Activated CD8-positive, alpha-beta memory T cell treated with anti-CD3 and anti-CD28 coated beads for 48 hours (primary cell): ENCODE measurements at regions not wholly inside any gene's neighbourhood (a gene's known extent, or its start where the extent isn't known, plus 50 kb on each side); places are given as distances from the start of the nearest gene placed in this dataset.

Source experiments
- DNase-seq, 3 experiments: peaks; one replicate each; pipeline ENCODE4 v3.0.0-alpha.2; 2020; ENCODE audit warnings: low read depth in 2 of 3, low spot score in 2 of 3

DNA sequence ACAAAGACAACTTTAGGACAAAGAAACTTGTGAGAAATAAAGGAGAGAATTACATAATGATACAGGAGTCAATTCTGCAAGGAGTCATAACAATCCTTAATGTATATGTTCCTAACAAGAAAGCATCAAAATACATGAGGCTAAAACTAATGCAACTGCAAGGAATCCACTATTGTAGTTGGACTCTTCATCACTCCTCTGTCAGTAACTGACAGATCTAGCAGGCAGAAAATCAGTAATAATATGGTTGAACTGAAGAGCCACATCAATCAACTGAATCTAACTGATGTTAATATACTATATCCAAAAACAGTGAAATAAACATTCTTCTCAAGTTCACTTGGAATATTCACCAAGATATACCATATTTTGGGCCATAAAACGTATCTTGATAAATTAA is 1806.4 kb upstream of the CELF4 start:
- DNase-seq: no peak

DNA sequence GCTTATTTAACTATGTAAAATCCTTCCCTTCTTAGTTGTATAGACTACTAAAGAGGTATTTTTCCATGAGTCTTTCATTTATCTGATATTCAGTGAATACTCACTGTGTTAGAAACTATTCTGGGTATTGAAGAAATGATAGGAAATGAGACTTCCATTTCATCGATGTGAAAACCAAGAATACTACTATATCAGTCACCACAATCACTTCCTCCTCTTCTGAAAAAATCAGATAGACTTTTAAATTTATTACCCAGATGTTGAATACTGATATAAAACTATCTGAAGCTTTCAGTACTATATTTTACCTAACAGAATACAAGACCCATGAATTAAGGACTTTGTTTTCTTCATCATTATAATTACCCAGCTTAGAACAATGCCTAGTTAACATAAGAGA is 1801.1 kb upstream of the CELF4 start:
- DNase-seq: no peak

DNA sequence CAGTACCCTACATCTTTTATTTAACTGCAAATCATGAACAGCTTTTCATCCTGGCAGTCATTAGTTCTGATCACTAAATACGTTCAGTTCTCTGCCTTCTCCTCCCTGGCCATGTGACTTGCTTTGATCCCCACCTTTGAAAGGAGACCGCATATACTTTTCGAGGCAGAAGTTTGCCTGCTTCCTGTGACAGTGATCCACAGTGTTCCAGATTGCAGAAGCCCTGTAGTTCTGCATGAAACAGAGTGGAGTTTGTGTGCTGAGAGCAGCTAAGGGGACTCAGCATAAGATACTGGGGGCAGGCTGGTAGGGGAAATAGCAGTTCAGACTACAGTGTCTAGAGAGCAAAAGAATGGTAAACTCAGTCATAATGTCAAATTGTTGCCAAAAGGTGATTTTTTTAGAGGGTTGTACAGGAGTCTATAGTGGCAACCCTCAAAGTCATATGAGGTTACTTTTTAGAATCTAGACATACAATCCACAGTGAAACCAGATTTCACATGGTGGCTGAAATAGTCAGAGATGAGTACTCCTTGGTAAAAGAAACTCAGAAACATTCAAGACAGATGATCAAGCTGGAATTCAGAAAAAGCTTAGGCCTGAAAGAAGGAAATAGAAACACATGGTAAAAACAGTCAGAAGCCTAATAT is 1800.4 kb upstream of the CELF4 start:
- no peak for DNase-seq

DNA sequence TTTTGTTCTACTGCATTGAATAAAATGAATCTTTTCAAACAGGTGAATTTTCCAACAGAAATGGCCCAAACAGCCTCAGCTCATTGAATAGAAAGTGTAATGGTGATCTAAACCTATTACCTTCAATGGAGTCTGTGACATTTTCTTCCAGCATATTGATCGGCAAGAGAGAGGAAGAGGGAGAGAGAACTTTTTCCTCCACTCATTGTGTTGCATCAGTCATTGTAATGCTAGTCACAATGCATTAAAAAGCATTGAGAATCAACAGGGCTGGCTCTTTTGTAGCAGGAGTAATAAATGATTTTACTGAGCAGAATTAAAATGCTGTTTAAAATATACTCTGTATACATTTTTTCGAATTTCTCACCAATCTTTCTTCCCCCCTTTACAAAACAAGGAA is 1794.5 kb upstream of the CELF4 start:
- DNase-seq: no peak

DNA sequence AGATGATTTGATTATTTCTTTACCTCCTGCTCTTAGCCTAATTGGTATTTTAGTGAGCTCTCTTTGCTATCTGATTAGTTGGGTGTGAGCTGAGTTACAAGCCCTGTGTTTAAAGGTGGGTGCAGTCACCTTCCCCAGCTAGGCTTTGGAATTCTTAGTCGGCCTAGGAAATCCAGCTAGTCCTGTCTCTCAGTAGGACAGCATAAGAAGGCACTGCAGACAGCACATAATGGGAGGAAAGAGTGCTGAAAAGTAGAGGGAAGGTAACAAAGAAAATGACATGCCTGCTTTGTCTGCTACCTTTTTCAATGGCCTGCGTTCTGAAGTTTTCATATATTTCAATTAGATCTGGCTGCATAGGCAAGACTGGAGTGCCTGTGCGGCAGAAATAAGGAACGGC is 1794.0 kb upstream of the CELF4 start:
- no peak for DNase-seq

DNA sequence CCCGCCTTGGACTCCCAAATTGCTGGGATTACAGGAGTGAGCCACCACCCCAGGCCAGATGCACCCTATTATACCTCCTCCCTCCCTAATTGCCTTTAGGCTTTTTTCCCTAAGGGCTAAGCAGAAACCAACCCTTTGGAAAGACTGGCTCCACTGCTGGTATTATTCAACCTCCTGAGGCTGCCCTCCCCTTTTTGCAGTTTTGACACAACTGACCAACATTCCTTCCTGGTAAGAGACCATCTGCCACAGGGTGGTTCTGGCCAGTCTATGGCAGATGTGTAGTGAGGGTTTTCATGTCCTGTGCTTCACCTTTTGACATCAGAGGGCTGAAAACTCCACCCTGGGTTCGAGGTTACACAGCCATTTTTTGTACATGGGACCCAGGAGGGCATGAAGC is 1785.3 kb upstream of the CELF4 start:
- no peak for DNase-seq

DNA sequence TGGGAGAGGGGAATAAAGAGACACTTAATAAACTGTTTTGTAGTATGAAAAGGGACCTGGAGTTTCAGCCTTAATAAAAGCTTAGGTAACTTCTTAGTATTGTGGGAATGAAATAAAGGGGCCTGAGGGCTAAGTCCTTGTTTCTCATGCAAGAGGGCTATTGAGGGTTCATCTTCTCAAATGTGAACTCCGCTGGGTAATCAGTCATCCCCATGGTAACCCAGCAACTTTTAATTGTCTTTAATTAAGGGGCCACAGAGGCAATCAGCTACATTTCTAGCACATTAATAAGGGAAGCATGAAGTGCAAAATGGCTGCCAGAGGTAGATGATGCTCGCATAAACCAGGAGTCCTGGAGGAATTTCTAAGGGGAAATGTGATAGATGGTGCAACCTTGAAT is 1784.2 kb upstream of the CELF4 start:
- DNase-seq: no peak

DNA sequence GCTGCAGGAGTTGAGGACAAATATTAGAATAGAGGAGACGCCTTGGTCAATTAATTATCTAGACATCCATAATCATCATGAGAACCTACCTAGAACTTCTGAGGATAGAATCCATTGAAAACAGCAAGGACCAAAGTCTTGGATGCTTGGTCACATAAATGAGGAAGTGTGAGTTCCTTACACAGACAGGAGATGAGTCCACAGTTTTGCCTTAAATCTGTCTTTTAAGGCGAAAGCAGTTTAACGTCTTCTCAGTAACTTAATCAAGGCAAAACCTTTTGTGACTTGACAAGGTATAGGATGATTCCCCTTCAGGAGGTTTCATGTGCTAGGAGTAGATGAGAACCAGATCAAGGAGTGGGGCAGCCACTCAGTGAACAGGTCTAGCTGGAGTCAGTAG is 1783.2 kb upstream of the CELF4 start:
- DNase-seq: no peak

DNA sequence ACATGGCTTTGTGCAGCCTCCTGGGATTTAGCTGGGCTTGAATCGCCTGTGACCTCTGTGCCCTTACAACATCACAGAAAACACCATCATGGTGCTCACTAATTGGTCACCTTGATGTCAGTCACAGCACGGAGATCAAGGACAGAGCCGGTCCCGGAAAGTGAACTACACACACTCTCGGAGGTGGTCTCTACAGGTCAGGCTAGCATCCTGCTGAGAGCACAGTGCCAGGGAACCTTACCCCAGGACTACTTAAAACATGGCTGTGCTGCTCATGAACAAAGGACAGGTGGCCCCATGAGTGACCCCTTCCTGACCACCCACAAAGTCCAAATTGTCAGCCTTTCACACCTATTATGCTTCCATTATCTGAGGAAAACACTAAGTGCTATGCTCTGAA is 1782.1 kb upstream of the CELF4 start:
- DNase-seq: no peak

DNA sequence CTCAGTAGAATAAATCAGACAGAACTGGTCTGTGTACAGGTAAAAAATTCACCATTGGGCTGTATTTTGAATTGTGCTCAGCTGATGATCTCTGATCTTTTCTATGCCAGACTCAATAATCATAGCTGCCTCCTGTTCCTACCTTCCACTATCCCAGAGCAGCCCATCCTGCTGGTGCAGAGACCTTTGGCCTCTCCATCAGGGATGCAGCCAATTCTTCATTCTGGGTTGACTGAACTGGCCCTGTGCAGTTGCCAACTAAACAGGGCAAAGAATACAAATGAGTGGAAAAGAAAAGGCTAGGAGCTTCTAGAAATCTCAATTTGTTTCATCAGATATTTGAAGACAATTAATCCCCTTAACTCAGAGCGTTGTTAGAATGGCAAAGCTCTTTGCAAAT is 1781.3 kb upstream of the CELF4 start:
- DNase-seq: no peak

DNA sequence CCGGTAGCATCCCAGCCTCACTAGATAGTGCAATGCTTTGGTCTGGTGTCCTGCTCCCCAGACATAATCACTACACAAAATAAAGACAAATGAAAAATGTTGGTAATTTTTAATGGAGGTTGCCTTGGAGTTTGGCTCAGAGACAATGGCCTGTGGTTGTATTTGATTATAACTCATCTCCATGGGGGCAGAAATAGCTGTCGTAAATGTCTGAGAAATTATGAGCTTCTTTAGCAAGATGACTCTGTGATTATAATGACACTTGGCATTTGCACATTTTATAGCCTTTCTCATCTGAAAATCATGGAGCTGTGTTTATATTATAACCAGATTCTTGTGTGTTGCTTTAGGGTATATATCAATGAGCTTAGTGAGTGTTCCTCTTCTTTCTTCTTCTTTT is 1779.7 kb upstream of the CELF4 start:
- DNase-seq: no peak

DNA sequence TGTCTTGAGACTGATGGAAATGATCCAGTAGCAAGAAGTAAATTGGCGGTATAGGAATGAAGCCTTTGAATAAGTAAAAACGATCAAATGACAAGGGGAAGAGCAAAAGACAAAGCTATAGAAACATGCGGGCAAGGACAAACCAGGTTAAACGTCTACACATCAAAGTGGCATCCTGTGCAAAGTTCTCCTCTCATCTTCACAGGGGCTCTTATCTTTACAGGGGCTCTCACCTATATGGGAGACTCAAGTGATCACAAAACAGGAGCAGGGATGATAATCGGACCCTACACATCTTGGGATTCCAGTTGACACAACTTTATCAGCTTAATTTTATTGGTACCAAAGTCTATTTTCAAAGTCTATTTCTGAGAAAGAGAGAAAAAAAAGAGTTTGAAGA is 1778.9 kb upstream of the CELF4 start:
- DNase-seq: no peak

DNA sequence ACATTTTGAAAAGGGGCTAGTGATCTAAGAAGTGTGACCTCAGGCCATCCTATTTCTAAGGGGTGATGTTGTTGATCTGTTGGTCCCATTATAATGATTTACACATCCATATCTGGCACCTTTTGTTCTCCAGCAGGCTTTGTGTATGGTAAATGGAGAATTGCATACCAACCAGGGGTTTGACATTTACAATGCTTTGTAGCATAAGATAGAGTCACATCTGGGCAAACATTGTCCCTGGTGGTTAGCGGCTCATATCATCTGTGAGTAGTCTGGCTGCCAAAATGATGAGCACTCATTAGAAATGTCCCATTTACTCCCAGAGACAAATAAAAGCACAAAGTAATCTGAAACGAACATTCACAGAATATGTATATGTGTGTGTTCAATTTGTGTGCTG is 1775.5 kb upstream of the CELF4 start:
- DNase-seq: no peak

DNA sequence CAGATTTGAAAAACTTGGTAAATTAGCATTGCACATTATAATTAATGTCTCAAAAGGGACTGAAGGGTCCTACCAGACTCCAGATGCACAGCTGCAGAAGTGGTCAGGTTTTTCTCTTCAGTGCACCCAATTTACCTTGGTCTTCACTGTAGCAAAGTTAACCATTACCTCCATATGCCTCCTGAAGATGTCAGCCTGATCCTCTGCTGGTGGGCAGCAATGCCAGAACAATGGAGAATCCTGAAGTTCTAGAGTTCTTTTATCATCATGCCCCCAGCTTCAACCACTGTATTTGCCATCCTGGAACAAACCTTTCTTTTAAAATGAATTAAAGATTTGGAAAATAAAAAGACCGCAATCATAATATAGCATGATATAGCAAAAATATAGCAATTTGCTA is 1774.8 kb upstream of the CELF4 start:
- no peak for DNase-seq

DNA sequence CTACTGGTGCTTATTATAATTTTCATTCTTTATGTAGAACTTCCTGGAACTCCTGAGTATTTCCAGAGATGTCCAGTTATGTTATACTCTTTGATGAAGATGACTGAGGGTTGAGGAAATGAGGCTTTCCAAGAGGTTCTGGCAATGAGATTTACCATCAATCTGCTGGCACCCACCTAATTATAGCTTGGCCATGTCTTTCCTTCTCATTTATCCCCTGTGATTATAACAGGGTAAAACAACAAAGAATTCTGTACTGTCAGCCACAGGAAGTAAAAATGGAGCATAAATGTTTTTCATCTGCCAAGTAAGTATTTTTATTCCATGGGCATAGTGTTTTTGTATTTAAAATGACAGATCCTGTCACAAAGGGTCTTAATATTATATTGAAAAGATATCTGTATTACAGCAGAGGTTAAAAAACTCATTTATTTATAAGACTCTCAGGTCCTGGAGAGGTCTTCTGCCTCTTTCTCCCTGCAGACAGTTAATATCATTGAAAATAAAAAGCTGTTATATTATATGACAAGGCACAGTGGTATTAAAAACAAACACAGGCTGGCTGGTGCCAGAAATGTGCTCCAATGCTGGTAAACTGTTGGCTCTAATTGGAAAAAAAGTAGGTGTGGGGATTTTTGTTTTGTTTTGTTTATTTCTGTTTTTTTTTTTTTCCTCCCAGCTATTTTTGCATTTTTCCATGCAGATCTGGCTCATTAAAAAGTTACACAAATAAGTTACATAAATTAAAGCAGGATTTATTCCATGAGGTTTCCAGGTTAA is 1764.1 kb upstream of the CELF4 start:
- DNase-seq: no peak

DNA sequence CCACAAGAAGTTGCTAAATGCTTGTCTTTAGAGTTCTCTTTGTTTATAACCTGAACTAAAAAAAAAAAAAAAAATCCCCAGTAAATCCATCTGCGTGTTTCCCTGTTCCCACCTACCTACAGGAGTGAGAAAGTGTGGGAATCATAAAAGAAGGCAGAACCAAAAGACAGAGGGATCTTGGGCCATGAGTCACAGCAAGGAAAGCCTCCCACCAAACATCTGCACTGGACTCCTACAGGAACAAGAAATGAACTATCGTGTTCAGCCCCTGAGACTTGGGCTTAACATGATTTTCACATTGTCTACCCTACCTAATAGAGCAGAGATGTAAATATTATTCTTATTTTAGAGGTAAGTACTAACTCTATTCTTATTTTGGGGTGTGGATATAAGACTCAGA is 1761.2 kb upstream of the CELF4 start:
- DNase-seq: no peak

DNA sequence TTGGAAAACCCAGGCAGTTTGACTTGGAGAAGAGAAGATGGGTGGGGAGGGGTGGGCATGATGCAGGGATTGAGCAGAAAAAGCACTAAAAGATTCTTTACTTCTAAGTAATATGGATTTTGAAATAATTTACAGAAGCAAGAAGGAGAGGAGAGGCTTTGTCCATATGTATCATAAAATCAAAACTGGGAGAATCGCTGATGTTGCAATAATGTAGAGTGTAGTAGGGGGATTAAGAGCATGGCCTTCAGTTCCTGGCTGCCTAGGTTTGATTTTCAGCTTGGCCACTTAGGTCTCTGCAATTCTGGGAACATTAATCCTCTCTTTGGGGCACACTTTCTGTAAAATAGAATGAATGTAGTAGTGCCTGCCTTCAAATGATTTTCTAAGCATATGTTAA is 1760.4 kb upstream of the CELF4 start:
- no peak for DNase-seq

DNA sequence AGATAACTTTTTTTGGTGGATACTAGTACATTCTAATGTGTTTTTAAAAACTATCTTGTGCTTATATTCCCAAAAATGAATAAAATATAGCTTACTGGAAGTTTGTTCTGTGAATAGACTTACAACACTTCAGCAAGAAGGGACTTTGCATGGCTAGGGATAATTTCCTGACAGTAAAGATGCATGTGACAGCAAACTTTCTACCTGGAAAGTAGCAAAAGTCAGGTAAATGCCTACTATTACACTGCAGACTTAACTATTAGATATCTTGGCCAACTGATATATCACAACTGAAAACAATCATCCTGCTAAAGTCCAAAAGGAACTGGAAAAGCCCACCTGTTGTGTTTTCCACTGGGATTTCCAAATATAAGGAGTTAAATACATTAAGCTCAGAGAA is 1753.5 kb upstream of the CELF4 start:
- DNase-seq: no peak

DNA sequence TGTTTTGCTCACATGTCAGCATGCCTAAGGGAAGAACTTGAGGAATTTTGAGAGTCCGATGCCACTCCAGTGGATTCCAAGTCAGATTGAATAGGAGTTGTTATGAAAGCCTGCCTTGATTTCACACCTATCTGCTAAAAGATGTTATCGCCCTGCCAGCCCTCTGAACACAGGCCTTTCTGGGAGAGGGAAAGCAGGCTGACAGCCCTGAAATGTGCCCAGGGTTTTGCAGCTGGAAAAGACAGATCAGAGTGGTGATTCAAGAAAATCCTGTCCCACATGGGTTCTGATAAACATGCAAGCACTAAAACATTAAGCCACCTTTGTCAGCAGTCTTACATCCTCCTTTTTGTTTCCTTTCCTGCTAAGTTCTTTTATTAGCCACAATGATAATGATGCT is 1752.9 kb upstream of the CELF4 start:
- no peak for DNase-seq

DNA sequence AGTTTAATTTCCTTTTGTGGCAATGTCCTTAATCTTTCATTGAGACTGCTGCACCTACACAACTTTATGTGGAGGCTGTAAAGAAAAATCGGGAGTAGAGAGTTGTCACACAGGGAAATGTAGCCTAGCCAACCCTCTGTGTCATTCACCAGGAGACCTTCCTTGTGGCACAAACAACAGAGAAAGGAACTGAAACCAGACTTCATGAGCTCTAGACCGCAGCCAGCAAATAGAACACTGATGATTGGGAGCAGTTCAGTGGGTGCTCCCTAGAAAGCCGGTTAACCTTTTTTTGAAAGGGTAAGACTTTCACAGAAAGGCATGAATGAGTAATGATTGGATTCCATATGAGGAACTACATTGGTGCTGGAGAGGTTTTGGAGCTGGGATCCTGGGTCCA is 1752.4 kb upstream of the CELF4 start:
- no peak for DNase-seq

DNA sequence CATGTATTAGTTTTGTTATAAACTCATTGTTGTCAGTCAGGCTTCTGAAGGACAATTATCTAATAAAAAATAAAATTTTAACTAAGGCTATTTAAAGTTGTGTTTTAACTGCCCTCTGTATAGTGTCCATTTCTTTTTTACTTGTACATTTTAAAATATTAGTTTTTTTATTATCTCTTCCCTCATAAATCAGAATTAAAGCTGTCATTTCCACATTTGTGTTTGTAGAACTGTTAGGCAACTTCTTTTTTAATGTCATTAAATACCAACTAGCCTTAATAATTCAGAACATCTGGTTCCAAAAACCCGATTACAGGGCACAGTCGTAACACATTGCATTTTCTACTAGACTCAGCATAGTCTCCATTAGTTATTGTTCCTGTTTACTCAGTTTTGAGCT is 1749.0 kb upstream of the CELF4 start:
- DNase-seq: no peak

DNA sequence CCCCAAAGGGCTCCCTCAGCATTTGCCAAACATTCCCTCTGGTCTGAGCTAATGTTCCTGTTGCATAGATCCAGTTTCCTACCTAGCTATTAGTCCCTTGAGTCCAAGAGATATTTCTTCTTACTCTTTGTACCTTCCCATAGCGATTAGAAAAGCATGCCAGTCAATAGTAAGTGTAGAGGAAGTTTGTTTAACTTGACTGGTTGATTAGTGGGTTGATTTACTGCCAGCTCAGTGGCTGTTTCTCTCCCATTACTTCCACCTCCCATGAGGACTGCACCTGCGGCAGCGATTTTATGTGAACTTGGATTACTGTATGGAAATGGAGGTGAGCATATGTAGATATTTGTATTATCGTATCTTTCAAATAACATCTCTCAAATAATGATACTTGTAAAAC is 1748.4 kb upstream of the CELF4 start:
- DNase-seq: no peak

DNA sequence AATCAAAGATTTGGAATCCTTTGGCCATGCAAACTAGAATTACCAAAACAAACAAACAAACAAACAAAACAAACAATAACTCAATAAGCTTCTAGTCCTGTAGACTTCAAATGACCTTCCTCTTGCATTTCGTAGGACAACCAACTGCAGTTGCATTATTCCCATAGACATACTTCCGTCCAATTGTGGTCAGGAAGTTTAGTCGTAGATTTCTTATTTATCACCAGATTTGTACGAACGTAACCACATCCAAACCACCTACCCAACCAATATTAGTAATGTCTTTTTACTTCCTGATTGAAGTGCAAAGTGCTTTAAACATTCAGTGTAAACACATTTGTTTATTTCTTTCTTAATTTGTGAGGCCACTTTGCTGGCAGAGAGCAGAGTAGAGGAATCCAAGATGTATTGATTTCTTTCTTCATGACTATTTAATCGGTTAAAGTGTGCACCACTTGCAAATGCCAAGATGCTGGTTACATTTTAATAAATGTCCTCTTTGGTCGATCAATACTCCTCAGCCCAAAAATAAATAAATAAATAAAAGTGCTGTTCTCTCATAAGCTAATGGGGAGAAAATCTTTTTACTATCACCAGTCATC is 1745.6 kb upstream of the CELF4 start:
- no peak for DNase-seq
